Colonic mucosa (tissue), 4 donors: ENCODE measurements at regions not wholly inside any gene's neighbourhood (a gene's known extent, or its start where the extent isn't known, plus 50 kb on each side); places are given as distances from the start of the nearest gene placed in this dataset.

Source experiments
- DNase-seq: peaks from one replicate; pipeline ENCODE4 v3.0.0-alpha.2; 2020
- H3K27ac ChIP-seq: fragments of 200-600 bp; one replicate; pipeline ENCODE4 v1.8.0; 2021
- H3K27me3 ChIP-seq: fragments of 200-600 bp; one replicate; pipeline ENCODE4 v1.8.0; 2021
- H3K36me3 ChIP-seq: fragments of 200-600 bp; one replicate; pipeline ENCODE4 v1.8.0; 2021
- H3K4me1 ChIP-seq: fragments of 200-600 bp; one replicate; pipeline ENCODE4 v1.8.0; 2021; ENCODE audit warnings: mild to moderate bottlenecking
- H3K4me3 ChIP-seq: fragments of 200-600 bp; one replicate; pipeline ENCODE4 v1.8.0; 2021
- H3K9ac ChIP-seq, 2 donors: one replicate each; pipeline ENCODE4 v1.7.0; 2013; ENCODE audit warnings: control low read depth in 2 of 2, low read depth in 2 of 2, low read length in 2 of 2
- H3K9me3 ChIP-seq: fragments of 200-600 bp; one replicate; pipeline ENCODE4 v1.8.0; 2021
- CTCF ChIP-seq: fragments of 200-600 bp; IDR thresholded peaks from one replicate; pipeline ENCODE4 v1.8.0; 2022; ENCODE audit warnings: antibody characterized with exemption, mild to moderate bottlenecking
- intact Hi-C: fragments of 100-400 bp; cut with DNase I; formaldehyde crosslinking; loops from one replicate; pipeline ENCODE4 v1.14.1; 2022
- donor health status: healthy.
- donor health status: DM: no; HTN: no; CAD: no.
- donor health status: DM: no; HTN: no; CAD: no.

GRCh38 chr5:89199306-89199705, 316.3 kb upstream of the MEF2C start:
- intact Hi-C loops: no loop called here
- no peaks in the 10 kb centered on the region for H3K9me3 ChIP-seq
- H3K9ac ChIP-seq: no peak overlapping the region
- no peak overlapping the region for H3K27ac ChIP-seq
- no peaks in the 10 kb centered on the region for H3K4me1 ChIP-seq
- H3K4me3 ChIP-seq: no peak overlapping the region
- no peaks in the 10 kb centered on the region for H3K27me3 ChIP-seq
- DNase-seq: no peak
- no peak for TF ChIP-seq CTCF
- no peaks in the 10 kb centered on the region for H3K36me3 ChIP-seq

GRCh38 chr5:89191374-89191773, 308.4 kb upstream of the MEF2C start:
- H3K36me3 ChIP-seq: no peaks in the 10 kb centered on the region
- no peak for TF ChIP-seq CTCF
- H3K4me1 ChIP-seq: no peaks in the 10 kb centered on the region
- no peaks in the 10 kb centered on the region for H3K9me3 ChIP-seq
- DNase-seq: no peak
- H3K4me3 ChIP-seq: no peak overlapping the region
- H3K27me3 ChIP-seq: no peaks in the 10 kb centered on the region
- no peak overlapping the region for H3K27ac ChIP-seq
- intact Hi-C loops: no loop called here
- H3K9ac ChIP-seq: no peak overlapping the region

GRCh38 chr5:89190515-89191265, 307.7 kb upstream of the MEF2C start:
- H3K4me3 ChIP-seq: no peak overlapping the region
- no peak for DNase-seq
- TF ChIP-seq CTCF: no peak
- H3K36me3 ChIP-seq: no peaks in the 10 kb centered on the region
- intact Hi-C loops: no loop called here
- H3K27ac ChIP-seq: no peak overlapping the region
- no peaks in the 10 kb centered on the region for H3K9me3 ChIP-seq
- no peak overlapping the region for H3K9ac ChIP-seq
- no peaks in the 10 kb centered on the region for H3K4me1 ChIP-seq
- H3K27me3 ChIP-seq: no peaks in the 10 kb centered on the region

GRCh38 chr5:89187883-89188465, 305.0 kb upstream of the MEF2C start:
- Histone ChIP-seq H3K9ac (no peak overlapping the region), H3K27ac (no peak overlapping the region), H3K36me3 (no peaks in the 10 kb centered on the region), H3K9me3 (no peaks in the 10 kb centered on the region), H3K4me1 (no peaks in the 10 kb centered on the region), H3K4me3 (no peak overlapping the region), H3K27me3 (no peaks in the 10 kb centered on the region)
- no peak for DNase-seq
- no peak for TF ChIP-seq CTCF
- intact Hi-C loops: no loop called here

GRCh38 chr5:89187268-89187667, 304.3 kb upstream of the MEF2C start:
- intact Hi-C loops: no loop called here
- Histone ChIP-seq H3K27me3 (no peaks in the 10 kb centered on the region), H3K36me3 (no peaks in the 10 kb centered on the region), H3K4me3 (no peak overlapping the region), H3K4me1 (no peaks in the 10 kb centered on the region), H3K9me3 (no peaks in the 10 kb centered on the region), H3K27ac (no peak overlapping the region), H3K9ac (no peak overlapping the region)
- TF ChIP-seq CTCF: no peak
- DNase-seq: no peak
